ENCODE measurements at regions not wholly inside any gene's neighbourhood (a gene's known extent, or its start where the extent isn't known, plus 50 kb on each side); places are given as distances from the start of the nearest gene placed in this dataset.

DNA sequence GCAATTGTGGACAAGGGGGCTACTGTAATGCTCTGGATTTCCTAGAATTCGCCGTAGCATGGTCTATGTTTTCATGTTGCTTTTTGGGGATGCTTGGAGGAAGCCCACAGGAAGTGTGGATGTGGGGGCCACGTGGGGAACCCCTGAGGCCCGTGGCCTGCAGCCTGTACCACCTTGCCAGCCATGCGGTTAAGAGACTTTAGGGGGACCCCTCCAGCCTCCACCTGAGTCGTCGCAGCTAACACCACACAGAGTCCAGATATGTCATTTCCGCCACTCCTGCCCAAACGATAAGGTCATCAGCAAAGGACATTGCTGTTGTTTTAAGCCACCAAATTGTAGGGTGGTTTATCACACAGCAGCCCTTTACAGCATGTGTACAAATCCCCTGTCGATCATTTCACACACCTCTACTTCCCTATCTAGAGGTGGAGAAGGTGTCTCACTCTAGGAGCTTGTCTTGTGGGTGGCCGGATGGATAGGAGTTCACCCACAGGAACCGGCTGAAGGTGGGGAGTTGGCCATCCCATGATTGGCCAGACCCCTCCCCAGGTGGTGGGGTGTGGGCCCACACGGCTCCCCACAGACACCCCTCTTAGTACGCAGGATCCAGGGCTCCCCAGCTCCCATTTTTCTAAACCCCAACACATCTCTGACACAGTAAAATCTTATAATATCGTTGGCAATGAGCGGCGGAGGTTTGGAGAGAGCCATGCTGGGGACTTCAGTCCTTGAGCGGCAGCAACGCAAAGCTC lies 226.7 kb downstream of the TEX29 start:
- Mint-ChIP-seq H3K4me1 (no peaks in the 10 kb centered on the region), H3K27ac (no peak overlapping the region), H3K27me3 (ENCODE audit: low read depth) (no peaks in the 10 kb centered on the region), H3K36me3 (peaks cover 4% of the 10 kb centered on the region; the same call in 1 of the 2 replicates), H3K9me3 (peaks cover 24% of the 10 kb centered on the region), H3K4me3 (no peak overlapping the region)
- POLR2A ChIA-PET: no interaction called here
- DNase-seq (ENCODE audit: low spot score) (no peak), ATAC-seq (no peak)
- CTCF ChIA-PET: no interaction called here
- TF ChIP-seq ZBTB21 (CRISPR knock-in tag; IDR thresholded peaks at IDR 0.05; ENCODE audit: borderline replicate concordance) (no peak), ETV6 (CRISPR knock-in tag; IDR thresholded peaks at IDR 0.05) (no peak), MYBL2 (CRISPR knock-in tag; IDR thresholded peaks at IDR 0.05) (no peak), CREM (CRISPR knock-in tag; IDR thresholded peaks at IDR 0.05) (no peak), ZNF121 (CRISPR knock-in tag; IDR thresholded peaks at IDR 0.05) (no peak), CBFB (CRISPR knock-in tag; IDR thresholded peaks at IDR 0.05; ENCODE audit: low read depth) (no peak), FOXJ3 (CRISPR knock-in tag; IDR thresholded peaks at IDR 0.05; ENCODE audit: borderline replicate concordance) (no peak)
- TF ChIP-seq, protein P1, sequence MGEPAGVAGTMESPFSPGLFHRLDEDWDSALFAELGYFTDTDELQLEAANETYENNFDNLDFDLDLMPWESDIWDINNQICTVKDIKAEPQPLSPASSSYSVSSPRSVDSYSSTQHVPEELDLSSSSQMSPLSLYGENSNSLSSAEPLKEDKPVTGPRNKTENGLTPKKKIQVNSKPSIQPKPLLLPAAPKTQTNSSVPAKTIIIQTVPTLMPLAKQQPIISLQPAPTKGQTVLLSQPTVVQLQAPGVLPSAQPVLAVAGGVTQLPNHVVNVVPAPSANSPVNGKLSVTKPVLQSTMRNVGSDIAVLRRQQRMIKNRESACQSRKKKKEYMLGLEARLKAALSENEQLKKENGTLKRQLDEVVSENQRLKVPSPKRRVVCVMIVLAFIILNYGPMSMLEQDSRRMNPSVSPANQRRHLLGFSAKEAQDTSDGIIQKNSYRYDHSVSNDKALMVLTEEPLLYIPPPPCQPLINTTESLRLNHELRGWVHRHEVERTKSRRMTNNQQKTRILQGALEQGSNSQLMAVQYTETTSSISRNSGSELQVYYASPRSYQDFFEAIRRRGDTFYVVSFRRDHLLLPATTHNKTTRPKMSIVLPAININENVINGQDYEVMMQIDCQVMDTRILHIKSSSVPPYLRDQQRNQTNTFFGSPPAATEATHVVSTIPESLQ (CRISPR knock-in tag; IDR thresholded peaks at IDR 0.05): no peak
- TF ChIP-seq, protein P2, sequence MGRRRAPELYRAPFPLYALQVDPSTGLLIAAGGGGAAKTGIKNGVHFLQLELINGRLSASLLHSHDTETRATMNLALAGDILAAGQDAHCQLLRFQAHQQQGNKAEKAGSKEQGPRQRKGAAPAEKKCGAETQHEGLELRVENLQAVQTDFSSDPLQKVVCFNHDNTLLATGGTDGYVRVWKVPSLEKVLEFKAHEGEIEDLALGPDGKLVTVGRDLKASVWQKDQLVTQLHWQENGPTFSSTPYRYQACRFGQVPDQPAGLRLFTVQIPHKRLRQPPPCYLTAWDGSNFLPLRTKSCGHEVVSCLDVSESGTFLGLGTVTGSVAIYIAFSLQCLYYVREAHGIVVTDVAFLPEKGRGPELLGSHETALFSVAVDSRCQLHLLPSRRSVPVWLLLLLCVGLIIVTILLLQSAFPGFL (CRISPR knock-in tag; IDR thresholded peaks at IDR 0.05; ENCODE audit: borderline replicate concordance): no peak

DNA sequence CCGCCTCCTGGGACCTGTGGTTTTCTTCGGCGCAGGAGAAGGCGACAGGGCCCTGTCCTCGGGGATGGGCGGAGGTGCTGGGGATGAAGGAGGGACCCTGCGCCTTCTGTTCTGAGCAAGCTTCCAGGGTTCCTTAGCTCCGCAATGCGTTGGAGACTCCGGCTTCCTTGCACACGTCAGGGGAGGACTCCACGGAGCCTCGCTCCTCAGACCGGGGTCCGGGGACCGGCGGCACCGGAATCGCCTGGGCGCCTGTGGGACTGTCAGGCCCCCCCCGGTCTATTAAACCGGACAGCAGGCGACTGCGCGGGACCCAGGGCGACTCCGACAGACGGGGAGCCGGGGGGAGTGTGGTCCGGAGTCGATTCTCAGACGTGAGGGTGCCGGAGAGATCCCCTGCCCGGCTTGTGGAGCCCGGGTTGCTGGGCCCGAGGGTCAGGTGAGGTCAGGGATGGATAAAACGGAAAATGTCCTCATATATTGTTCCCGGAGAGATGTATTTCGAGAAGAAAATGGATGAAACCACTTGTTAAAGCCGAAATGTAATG lies 227.4 kb downstream of the TEX29 start:
- H3K27me3 Mint-ChIP-seq (ENCODE audit: low read depth): no peaks in the 10 kb centered on the region
- H3K36me3 Mint-ChIP-seq: peaks cover 4% of the 10 kb centered on the region; the same call in 1 of the 2 replicates
- no peak overlapping the region for H3K4me3 Mint-ChIP-seq
- no peaks in the 10 kb centered on the region for H3K4me1 Mint-ChIP-seq
- ChIA-PET POLR2A (no interaction called here), CTCF (no interaction called here)
- no peak overlapping the region for H3K27ac Mint-ChIP-seq
- DNase-seq (ENCODE audit: low spot score): no peak
- ATAC-seq: no peak
- peaks cover 24% of the 10 kb centered on the region for H3K9me3 Mint-ChIP-seq
- TF ChIP-seq SMAD3 (CRISPR knock-in tag; IDR thresholded peaks at IDR 0.05; ENCODE audit: borderline replicate concordance) (no peak), FOXK1 (CRISPR knock-in tag; IDR thresholded peaks at IDR 0.05) (no peak), ZNF232 (CRISPR knock-in tag; IDR thresholded peaks at IDR 0.05) (no peak), RELA (CRISPR knock-in tag; IDR thresholded peaks at IDR 0.05; ENCODE audit: borderline replicate concordance) (no peak), TEAD1 (CRISPR knock-in tag; IDR thresholded peaks at IDR 0.05) (no peak)
- TF ChIP-seq, protein P3, sequence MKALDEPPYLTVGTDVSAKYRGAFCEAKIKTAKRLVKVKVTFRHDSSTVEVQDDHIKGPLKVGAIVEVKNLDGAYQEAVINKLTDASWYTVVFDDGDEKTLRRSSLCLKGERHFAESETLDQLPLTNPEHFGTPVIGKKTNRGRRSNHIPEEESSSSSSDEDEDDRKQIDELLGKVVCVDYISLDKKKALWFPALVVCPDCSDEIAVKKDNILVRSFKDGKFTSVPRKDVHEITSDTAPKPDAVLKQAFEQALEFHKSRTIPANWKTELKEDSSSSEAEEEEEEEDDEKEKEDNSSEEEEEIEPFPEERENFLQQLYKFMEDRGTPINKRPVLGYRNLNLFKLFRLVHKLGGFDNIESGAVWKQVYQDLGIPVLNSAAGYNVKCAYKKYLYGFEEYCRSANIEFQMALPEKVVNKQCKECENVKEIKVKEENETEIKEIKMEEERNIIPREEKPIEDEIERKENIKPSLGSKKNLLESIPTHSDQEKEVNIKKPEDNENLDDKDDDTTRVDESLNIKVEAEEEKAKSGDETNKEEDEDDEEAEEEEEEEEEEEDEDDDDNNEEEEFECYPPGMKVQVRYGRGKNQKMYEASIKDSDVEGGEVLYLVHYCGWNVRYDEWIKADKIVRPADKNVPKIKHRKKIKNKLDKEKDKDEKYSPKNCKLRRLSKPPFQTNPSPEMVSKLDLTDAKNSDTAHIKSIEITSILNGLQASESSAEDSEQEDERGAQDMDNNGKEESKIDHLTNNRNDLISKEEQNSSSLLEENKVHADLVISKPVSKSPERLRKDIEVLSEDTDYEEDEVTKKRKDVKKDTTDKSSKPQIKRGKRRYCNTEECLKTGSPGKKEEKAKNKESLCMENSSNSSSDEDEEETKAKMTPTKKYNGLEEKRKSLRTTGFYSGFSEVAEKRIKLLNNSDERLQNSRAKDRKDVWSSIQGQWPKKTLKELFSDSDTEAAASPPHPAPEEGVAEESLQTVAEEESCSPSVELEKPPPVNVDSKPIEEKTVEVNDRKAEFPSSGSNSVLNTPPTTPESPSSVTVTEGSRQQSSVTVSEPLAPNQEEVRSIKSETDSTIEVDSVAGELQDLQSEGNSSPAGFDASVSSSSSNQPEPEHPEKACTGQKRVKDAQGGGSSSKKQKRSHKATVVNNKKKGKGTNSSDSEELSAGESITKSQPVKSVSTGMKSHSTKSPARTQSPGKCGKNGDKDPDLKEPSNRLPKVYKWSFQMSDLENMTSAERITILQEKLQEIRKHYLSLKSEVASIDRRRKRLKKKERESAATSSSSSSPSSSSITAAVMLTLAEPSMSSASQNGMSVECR (CRISPR knock-in tag; IDR thresholded peaks at IDR 0.05; ENCODE audit: borderline replicate concordance): no peak
- TF ChIP-seq, protein P4, sequence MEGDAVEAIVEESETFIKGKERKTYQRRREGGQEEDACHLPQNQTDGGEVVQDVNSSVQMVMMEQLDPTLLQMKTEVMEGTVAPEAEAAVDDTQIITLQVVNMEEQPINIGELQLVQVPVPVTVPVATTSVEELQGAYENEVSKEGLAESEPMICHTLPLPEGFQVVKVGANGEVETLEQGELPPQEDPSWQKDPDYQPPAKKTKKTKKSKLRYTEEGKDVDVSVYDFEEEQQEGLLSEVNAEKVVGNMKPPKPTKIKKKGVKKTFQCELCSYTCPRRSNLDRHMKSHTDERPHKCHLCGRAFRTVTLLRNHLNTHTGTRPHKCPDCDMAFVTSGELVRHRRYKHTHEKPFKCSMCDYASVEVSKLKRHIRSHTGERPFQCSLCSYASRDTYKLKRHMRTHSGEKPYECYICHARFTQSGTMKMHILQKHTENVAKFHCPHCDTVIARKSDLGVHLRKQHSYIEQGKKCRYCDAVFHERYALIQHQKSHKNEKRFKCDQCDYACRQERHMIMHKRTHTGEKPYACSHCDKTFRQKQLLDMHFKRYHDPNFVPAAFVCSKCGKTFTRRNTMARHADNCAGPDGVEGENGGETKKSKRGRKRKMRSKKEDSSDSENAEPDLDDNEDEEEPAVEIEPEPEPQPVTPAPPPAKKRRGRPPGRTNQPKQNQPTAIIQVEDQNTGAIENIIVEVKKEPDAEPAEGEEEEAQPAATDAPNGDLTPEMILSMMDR (IDR thresholded peaks at IDR 0.05): no peak
- TF ChIP-seq, protein P5, sequence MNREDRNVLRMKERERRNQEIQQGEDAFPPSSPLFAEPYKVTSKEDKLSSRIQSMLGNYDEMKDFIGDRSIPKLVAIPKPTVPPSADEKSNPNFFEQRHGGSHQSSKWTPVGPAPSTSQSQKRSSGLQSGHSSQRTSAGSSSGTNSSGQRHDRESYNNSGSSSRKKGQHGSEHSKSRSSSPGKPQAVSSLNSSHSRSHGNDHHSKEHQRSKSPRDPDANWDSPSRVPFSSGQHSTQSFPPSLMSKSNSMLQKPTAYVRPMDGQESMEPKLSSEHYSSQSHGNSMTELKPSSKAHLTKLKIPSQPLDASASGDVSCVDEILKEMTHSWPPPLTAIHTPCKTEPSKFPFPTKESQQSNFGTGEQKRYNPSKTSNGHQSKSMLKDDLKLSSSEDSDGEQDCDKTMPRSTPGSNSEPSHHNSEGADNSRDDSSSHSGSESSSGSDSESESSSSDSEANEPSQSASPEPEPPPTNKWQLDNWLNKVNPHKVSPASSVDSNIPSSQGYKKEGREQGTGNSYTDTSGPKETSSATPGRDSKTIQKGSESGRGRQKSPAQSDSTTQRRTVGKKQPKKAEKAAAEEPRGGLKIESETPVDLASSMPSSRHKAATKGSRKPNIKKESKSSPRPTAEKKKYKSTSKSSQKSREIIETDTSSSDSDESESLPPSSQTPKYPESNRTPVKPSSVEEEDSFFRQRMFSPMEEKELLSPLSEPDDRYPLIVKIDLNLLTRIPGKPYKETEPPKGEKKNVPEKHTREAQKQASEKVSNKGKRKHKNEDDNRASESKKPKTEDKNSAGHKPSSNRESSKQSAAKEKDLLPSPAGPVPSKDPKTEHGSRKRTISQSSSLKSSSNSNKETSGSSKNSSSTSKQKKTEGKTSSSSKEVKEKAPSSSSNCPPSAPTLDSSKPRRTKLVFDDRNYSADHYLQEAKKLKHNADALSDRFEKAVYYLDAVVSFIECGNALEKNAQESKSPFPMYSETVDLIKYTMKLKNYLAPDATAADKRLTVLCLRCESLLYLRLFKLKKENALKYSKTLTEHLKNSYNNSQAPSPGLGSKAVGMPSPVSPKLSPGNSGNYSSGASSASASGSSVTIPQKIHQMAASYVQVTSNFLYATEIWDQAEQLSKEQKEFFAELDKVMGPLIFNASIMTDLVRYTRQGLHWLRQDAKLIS (CRISPR knock-in tag; IDR thresholded peaks at IDR 0.05; ENCODE audit: borderline replicate concordance): no peak
- TF ChIP-seq, protein P6, sequence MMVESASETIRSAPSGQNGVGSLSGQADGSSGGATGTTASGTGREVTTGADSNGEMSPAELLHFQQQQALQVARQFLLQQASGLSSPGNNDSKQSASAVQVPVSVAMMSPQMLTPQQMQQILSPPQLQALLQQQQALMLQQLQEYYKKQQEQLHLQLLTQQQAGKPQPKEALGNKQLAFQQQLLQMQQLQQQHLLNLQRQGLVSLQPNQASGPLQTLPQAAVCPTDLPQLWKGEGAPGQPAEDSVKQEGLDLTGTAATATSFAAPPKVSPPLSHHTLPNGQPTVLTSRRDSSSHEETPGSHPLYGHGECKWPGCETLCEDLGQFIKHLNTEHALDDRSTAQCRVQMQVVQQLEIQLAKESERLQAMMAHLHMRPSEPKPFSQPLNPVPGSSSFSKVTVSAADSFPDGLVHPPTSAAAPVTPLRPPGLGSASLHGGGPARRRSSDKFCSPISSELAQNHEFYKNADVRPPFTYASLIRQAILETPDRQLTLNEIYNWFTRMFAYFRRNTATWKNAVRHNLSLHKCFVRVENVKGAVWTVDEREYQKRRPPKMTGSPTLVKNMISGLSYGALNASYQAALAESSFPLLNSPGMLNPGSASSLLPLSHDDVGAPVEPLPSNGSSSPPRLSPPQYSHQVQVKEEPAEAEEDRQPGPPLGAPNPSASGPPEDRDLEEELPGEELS (CRISPR knock-in tag; IDR thresholded peaks at IDR 0.05): no peak

Data from WTC11 (cell line).